HUES6 (cell line): ENCODE measurements at regions not wholly inside any gene's neighbourhood (a gene's known extent, or its start where the extent isn't known, plus 50 kb on each side); places are given as distances from the start of the nearest gene placed in this dataset.

Source experiments
- H3K27ac ChIP-seq: 2 replicates; pipeline ENCODE4 v1.7.0; 2013; ENCODE audit warnings: low read depth, mild to moderate bottlenecking, low read length, inconsistent platforms
- H3K27me3 ChIP-seq: 2 replicates; pipeline ENCODE4 v1.6.1; 2013; ENCODE audit warnings: low read length; ENCODE audit not compliant: control insufficient read depth, insufficient read depth
- H3K36me3 ChIP-seq: 2 replicates; pipeline ENCODE4 v1.6.1; 2013; ENCODE audit warnings: low read length; ENCODE audit not compliant: control insufficient read depth, insufficient read depth
- H3K4me1 ChIP-seq: 2 replicates; pipeline ENCODE4 v1.6.1; 2013; ENCODE audit warnings: low read length; ENCODE audit not compliant: control insufficient read depth, insufficient read depth
- H3K4me3 ChIP-seq: 2 replicates; pipeline ENCODE4 v1.5.1; 2013; ENCODE audit warnings: low read depth, low read length
- H3K9ac ChIP-seq: one replicate; pipeline ENCODE4 v1.6.1; 2013; ENCODE audit warnings: mild to moderate bottlenecking, low read length
- H3K9me3 ChIP-seq: 2 replicates; pipeline ENCODE4 v1.6.1; 2013; ENCODE audit warnings: low read depth, low read length; ENCODE audit not compliant: control insufficient read depth, insufficient read depth

DNA sequence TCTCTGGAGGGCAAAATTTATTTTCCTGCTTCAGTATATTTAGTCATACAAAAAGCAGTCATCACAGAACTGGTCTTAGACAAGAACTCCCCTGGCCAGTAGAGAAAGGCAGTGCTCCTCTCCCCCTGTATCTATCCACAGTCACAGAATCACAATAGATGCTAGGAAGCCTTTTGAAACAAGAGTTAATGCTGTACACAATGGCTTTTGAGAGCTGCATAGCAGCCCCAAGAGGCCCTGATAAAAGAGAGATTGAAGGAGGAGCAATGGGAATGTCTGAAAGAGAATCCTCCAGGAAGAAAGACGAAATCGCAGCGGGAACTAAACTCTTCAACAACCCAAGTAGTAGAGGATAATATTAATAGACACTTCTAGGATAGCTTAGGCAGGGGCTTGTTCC is 330.2 kb downstream of the RBM43 start:
- no peaks in the 10 kb centered on the region for H3K27me3 ChIP-seq
- H3K36me3 ChIP-seq: no peaks in the 10 kb centered on the region
- H3K9ac ChIP-seq: no peak overlapping the region
- H3K4me3 ChIP-seq: no peak overlapping the region
- H3K4me1 ChIP-seq: peaks cover 4% of the 10 kb centered on the region; the same call in 1 of the 2 replicates
- no peak overlapping the region for H3K27ac ChIP-seq
- no peaks in the 10 kb centered on the region for H3K9me3 ChIP-seq

DNA sequence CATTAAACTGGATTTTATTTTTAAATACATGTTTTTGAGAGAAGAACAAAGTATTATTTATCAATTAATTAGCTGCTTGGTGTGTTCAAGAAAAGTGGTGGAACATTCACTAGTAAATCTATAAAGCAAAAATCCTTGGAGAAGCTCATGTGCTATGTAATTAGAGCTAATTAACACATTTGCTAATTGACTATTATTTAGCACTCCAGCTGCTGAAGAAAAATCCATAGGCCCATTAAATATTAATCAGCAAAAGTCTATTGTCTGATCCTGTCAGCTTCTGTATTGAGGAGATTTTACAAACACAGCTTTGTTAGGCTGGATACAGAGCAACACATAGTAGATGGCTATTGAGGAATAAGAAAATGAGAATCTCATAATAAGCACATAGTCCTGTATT is 336.1 kb downstream of the RBM43 start:
- H3K27ac ChIP-seq: no peak overlapping the region
- H3K36me3 ChIP-seq: no peaks in the 10 kb centered on the region
- H3K27me3 ChIP-seq: no peaks in the 10 kb centered on the region
- no peaks in the 10 kb centered on the region for H3K4me1 ChIP-seq
- no peaks in the 10 kb centered on the region for H3K9me3 ChIP-seq
- H3K4me3 ChIP-seq: no peak overlapping the region
- H3K9ac ChIP-seq: no peak overlapping the region

DNA sequence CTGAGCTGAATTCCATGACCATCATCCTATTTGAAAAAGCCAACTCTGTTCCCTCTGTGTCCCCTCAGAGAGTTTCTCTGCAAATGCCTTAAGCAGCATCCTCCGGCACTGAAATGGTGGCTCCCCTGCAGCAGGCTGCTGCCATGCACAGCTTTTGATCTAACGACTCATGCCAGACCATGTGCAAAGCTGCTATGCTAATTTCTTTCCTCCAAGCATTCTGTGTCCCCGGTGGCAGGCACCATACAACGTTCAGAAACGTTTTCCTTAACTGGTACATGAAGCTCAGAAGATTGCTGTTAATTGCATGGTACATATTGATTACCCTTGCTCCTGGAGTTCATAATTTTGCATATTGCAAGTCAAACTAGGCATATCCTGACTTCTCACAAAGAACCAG is 336.8 kb downstream of the RBM43 start:
- no peak overlapping the region for H3K4me3 ChIP-seq
- H3K9me3 ChIP-seq: no peaks in the 10 kb centered on the region
- no peaks in the 10 kb centered on the region for H3K4me1 ChIP-seq
- H3K9ac ChIP-seq: no peak overlapping the region
- no peak overlapping the region for H3K27ac ChIP-seq
- no peaks in the 10 kb centered on the region for H3K27me3 ChIP-seq
- no peaks in the 10 kb centered on the region for H3K36me3 ChIP-seq

DNA sequence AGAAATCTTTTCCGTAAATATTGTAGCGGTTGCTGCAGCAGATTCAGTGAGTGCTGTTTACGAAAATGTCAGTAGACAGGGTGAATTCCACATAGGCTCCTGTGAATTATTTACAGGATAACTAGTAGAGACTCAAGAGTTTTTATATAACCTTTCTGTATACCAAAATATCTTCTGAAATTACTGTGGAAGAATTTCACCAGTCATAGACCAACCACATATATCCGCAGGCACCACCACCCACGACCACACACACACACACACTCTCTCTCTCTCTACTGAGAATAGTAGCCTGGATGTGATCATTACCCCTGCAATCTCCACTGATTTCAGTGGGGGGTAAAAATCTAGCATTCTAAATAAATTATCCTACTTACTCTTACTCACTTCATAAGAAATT is 341.8 kb downstream of the RBM43 start:
- no peak overlapping the region for H3K27ac ChIP-seq
- no peak overlapping the region for H3K9ac ChIP-seq
- no peaks in the 10 kb centered on the region for H3K9me3 ChIP-seq
- H3K36me3 ChIP-seq: no peaks in the 10 kb centered on the region
- H3K4me3 ChIP-seq: no peak overlapping the region
- H3K27me3 ChIP-seq: no peaks in the 10 kb centered on the region
- H3K4me1 ChIP-seq: no peaks in the 10 kb centered on the region

DNA sequence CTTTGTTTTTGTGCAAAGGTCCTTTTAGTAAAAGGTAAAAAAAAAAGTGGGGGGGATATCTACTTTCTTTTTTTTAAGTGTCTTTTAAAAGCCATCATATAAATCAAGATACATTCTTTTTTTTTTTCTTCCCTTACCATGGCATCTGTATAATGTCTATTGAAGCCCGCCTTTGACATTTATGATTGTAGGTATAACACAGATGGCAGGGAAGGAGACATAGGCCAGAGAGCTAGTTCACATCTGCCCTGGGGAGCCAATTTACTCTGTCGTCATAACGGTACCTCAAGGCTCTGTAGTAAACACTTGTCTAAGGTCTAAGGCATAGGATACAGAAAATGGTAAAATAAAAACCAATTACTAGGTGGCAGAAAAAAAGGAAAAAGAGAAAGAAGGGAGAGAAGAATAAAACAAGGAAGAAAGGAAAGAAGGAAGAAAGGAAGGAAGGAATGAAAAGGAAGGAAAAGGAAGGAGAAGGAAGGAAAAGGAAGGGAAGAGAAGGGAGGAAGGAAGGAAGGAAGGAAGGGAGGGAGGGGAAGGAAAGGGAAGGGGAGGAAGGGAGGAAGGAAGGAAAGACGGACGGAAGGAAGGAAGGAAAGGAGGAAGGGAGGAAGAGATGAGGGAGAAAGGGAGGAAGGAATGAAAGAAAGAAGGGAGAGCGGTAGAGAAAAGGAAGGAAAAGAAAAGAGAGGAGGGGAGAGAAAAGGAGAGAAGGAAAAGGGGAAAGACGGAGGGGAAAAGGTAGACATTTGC is 343.5 kb downstream of the RBM43 start:
- Histone ChIP-seq H3K4me1 (no peaks in the 10 kb centered on the region), H3K9me3 (peaks cover 4% of the 10 kb centered on the region; the same call in 1 of the 2 replicates), H3K27ac (no peak overlapping the region), H3K9ac (no peak overlapping the region), H3K27me3 (no peaks in the 10 kb centered on the region), H3K36me3 (no peaks in the 10 kb centered on the region), H3K4me3 (no peak overlapping the region)

DNA sequence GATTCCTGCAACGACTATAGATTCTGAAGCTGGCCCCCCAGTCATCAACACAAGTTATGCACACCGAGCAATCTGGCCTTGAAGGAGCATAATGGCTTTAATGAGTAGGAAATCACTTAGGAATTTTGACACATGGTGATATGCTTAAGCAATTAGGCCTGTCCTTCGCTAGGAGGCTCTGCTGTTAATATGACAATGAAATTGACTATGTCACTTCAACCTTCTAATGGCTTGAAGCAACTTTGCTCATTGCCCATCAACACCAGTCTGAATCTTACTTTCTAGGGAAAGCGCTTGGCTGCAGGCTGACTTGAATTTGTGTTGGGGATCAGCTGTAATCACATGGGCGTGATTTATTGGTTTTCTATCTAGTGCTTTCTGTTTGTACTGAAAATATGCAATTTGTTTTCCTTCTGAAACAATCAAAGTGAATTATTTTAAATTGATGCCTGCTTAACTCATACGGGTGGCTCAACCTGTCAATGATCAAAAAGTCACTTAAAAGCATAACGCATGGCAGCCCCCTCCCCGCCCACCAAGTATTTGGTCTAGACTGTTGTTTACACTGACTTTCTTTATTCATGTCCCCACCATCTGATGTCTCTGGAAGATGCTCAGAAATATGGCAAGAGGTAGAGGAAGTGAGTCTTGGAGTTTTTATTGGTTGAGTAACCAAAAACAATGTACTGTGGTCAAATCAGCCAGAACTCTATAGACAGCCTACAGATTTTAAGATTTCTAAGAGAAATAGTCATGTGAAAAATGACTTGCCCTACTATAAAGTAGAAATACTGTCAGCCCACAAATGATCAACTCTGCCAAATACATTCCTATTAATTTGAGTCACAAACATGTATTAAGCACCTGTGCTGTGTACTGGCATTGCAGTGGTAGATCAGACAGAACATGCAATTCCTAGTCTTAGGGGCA is 344.9 kb downstream of the RBM43 start:
- H3K9ac ChIP-seq: no peak overlapping the region
- no peaks in the 10 kb centered on the region for H3K27me3 ChIP-seq
- peaks cover 4% of the 10 kb centered on the region; the same call in 1 of the 2 replicates for H3K9me3 ChIP-seq
- H3K4me3 ChIP-seq: no peak overlapping the region
- H3K4me1 ChIP-seq: peaks cover 5% of the 10 kb centered on the region
- no peaks in the 10 kb centered on the region for H3K36me3 ChIP-seq
- H3K27ac ChIP-seq: no peak overlapping the region

DNA sequence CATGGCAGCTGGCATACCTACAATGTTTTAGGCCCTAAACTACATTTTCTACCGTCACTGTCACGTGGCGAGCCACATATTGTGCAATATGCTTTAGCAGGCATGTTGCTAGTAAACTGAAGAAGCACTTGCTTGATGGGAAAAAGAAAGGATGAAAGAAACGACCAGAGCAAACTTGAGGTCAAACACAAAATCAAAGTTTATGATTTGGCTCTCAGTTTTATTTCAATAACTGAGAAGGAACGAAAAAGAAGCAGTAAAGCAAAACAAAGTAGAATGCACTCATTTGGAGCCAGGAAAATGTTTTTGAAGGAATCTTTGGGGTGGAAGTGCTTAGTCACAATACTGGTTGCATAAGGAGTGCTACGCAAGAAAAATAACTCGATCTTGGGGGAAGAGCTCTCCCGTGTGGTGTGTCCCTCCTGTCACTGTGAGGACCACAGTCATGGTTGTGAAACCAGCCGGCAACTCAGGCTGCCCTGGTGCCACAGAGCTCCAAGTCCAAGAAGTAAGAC is 349.8 kb downstream of the RBM43 start:
- Histone ChIP-seq H3K4me1 (peaks cover 5% of the 10 kb centered on the region), H3K27ac (no peak overlapping the region), H3K27me3 (no peaks in the 10 kb centered on the region), H3K9me3 (peaks cover 6% of the 10 kb centered on the region; the same call in 1 of the 2 replicates), H3K36me3 (no peaks in the 10 kb centered on the region), H3K9ac (no peak overlapping the region), H3K4me3 (no peak overlapping the region)

DNA sequence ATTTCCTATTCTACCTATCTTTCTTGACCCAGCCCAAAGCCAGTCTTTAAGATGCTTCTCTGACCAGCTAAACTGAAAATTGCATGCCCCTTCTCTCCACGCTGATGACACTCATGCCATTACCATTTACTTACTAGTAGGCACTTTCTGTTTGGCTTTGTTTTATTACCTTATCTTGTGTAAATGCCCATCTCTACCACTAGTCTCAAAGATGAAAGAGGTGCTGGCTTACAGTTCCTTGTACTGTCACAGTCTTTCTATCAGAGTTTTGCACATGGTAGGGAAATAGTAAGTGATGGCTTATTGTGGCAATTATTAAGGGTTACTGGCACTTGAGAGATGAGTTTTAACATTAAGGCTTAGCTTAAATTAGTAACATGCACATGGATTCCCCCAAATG is 352.1 kb downstream of the RBM43 start:
- no peak overlapping the region for H3K27ac ChIP-seq
- peaks cover 6% of the 10 kb centered on the region; the same call in 1 of the 2 replicates for H3K9me3 ChIP-seq
- no peak overlapping the region for H3K4me3 ChIP-seq
- no peak overlapping the region for H3K9ac ChIP-seq
- no peaks in the 10 kb centered on the region for H3K27me3 ChIP-seq
- H3K36me3 ChIP-seq: no peaks in the 10 kb centered on the region
- H3K4me1 ChIP-seq: peaks cover 5% of the 10 kb centered on the region

DNA sequence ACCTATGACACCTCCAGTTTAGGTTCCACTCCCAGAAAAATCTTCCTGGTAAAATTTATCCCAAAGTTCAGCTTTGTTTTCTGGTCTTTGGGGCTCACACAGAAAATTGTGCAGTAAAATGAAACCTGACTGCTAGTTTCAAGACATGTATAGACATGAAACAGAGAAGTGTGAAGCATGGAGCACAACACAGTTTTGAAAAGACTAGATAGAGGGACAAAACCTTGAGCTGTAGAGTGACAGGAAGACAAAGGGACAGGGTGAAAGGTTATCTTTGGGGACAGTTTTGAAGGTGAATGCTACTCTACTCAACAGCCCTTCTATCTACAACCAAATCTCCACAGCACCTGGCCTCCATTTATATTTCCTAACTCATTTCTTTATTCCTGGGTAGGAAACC is 352.6 kb downstream of the RBM43 start:
- Histone ChIP-seq H3K27ac (no peak overlapping the region), H3K4me3 (no peak overlapping the region), H3K36me3 (no peaks in the 10 kb centered on the region), H3K27me3 (no peaks in the 10 kb centered on the region), H3K4me1 (peaks cover 5% of the 10 kb centered on the region), H3K9ac (no peak overlapping the region), H3K9me3 (peaks cover 5% of the 10 kb centered on the region; the same call in 1 of the 2 replicates)

DNA sequence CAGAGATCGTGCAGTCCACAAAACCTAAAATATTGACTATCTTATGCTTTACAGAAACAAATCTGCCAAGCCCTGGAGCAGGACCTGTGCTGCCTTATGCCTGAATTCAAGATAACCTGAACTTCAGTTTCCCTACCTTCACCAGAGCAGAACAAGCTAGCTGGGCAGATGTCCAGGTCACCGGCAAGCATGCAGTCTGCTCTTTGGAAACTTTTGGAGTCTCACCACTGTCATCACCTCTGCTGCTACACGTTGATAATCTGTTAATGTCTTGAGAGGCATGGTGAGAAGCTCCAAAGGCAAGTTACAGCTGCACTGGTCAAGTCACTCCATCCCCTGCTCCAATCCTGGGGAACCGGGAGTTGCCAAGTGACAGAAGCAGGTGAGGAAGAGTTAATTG is 354.2 kb downstream of the RBM43 start:
- Histone ChIP-seq H3K4me3 (no peak overlapping the region), H3K27ac (no peak overlapping the region), H3K9ac (no peak overlapping the region), H3K4me1 (peaks cover 5% of the 10 kb centered on the region), H3K36me3 (no peaks in the 10 kb centered on the region), H3K27me3 (no peaks in the 10 kb centered on the region), H3K9me3 (0 out of 2 replicates have a peak, but pooled peaks cover 2% of the 10 kb centered on the region)

DNA sequence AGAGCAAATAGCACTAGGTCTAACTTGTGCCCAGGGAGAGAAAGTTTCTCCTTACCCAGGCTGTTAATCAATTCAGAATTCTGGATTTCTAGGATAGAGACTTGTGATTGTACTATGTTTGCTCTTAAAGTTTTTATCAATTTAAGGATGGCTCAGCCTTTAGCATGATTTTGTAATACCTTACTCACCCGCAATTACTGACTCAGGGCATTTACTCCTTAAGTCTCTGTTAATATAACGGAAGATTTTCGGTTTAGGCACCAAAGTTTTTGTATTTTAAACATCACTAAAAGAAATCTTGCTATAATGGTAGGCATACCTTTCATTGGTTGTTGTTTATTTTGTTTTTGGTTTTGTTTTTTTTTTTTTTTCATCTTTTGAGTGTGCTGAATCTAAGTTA is 358.2 kb downstream of the RBM43 start:
- no peaks in the 10 kb centered on the region for H3K4me1 ChIP-seq

More for the DNA sequence above, 358.2 kb downstream of the RBM43 start:
- H3K4me3 ChIP-seq: no peak overlapping the region
- H3K27me3 ChIP-seq: no peaks in the 10 kb centered on the region
- H3K9ac ChIP-seq: no peak overlapping the region
- no peaks in the 10 kb centered on the region for H3K36me3 ChIP-seq
- H3K9me3 ChIP-seq: peaks cover 12% of the 10 kb centered on the region
- H3K27ac ChIP-seq: no peak overlapping the region
